K562 (cell line): ENCODE measurements at regions not wholly inside any gene's neighbourhood (a gene's known extent, or its start where the extent isn't known, plus 50 kb on each side); places are given as distances from the start of the nearest gene placed in this dataset.
"Not testable (repeated sequence)": the region's sequence is repeated elsewhere in the genome, so short reads cannot be mapped to it uniquely, and the experiment has no call there.

Experiments used
- ATAC-seq: fragments of 200-7000 bp; cut with Tn5 transposase; 3 replicates; pipeline ENCODE4 v1.9.1; 2020; ENCODE audit warnings: moderate library complexity
- BruUV-seq: library from RNA; stranded (reverse); fragments of 400-500 nt; replicated peaks from 2 replicates; lab custom pipeline; 2021; lab: Mats Ljungman, UMichigan
- CTCF ChIA-PET: fragments of 300-600 bp; formaldehyde crosslinking; extraction: SDS; loops from one replicate; lab custom pipeline; 2021; ENCODE audit warnings: low intra/inter-chr PET ratio; lab: Yijun Ruan, JAX
- POLR2A ChIA-PET: fragments of 300-600, 350-650 bp; sonication (Branson Sonifier 250); formaldehyde crosslinking; extraction: SDS; loops from one replicate; lab custom pipeline; 2021; ENCODE audit warnings: antibody characterized with exemption, inconsistent platforms; lab: Yijun Ruan, JAX
- DNase-seq, 4 experiments: peaks; one replicate each; pipeline versions ENCODE4 v3.0.0 to v3.0.0-alpha.2; 2011 to 2018; ENCODE audit warnings: low spot score in 3 of 4, mixed read lengths in 3 of 4; ENCODE audit errors: extremely low read depth in 1 of 4
- FAIRE-seq: peaks from 2 replicates; lab custom pipeline; 2011; peaks lifted over from hg19 to GRCh38; lab: Jason Lieb, UNC
- H2AFZ ChIP-seq: 2 replicates; pipeline ENCODE4 v1.6.0; 2011; ENCODE audit warnings: low read depth, low read length, control low read depth, inconsistent platforms
- H3K27ac ChIP-seq: fragments of 200-600 bp; 3 replicates; pipeline ENCODE4 v1.8.0; 2011; ENCODE audit warnings: low read depth, mild to moderate bottlenecking, control low read depth, inconsistent platforms, low read length, moderate library complexity, mixed read lengths; ENCODE audit errors: extremely low read depth
- H3K27me3 ChIP-seq, 2 experiments: fragments of 300-600 bp in 1 of 2; 2 replicates in 1 of 2; 3 replicates in 1 of 2; pipeline versions ENCODE4 v1.6.0 to v1.8.0; 2011; ENCODE audit warnings: inconsistent platforms in 2 of 2, low read length in 2 of 2, mild to moderate bottlenecking in 1 of 2, mixed read lengths in 1 of 2, moderate library complexity in 1 of 2; ENCODE audit not compliant: control insufficient read depth in 2 of 2, insufficient read depth in 2 of 2
- H3K36me3 ChIP-seq: fragments of 300-600 bp; 3 replicates; pipeline ENCODE4 v1.8.0; 2011; ENCODE audit warnings: mild to moderate bottlenecking, low read length, inconsistent platforms; ENCODE audit not compliant: control insufficient read depth, insufficient read depth
- H3K4me1 ChIP-seq, 2 experiments: fragments of 200-600 bp in 1 of 2; replicated peaks in 1 of 2; 2 replicates in 1 of 2; 3 replicates in 1 of 2; pipeline versions ENCODE4 v1.5.1 to v1.8.0; 2011; ENCODE audit warnings: inconsistent platforms in 2 of 2, low read length in 2 of 2, mild to moderate bottlenecking in 1 of 2, mixed read lengths in 1 of 2, moderate library complexity in 1 of 2; ENCODE audit not compliant: control insufficient read depth in 2 of 2, insufficient read depth in 2 of 2
- H3K4me2 ChIP-seq: 2 replicates; pipeline ENCODE4 v1.6.1; 2011; ENCODE audit warnings: low read length, control low read depth, inconsistent platforms, mixed read lengths; ENCODE audit not compliant: insufficient read depth
- H3K4me3 ChIP-seq: fragments of 200-600 bp; sonication (generic), shearing (Covaris generic); 2 replicates; pipeline ENCODE4 v1.5.1; 2016; ENCODE audit warnings: control low read depth, inconsistent platforms
- H3K79me2 ChIP-seq: fragments of 200-600 bp; 3 replicates; pipeline ENCODE4 v1.8.0; 2011; ENCODE audit warnings: low read length, inconsistent platforms; ENCODE audit not compliant: control insufficient read depth, insufficient read depth
- H3K9ac ChIP-seq, 2 experiments: 2 replicates each; pipeline versions ENCODE4 v1.6.0 to v1.6.1; 2011; ENCODE audit warnings: low read depth in 2 of 2, low read length in 2 of 2, control low read depth in 1 of 2, inconsistent platforms in 1 of 2, mild to moderate bottlenecking in 1 of 2, mixed read lengths in 1 of 2; ENCODE audit not compliant: insufficient read depth in 1 of 2
- H3K9me1 ChIP-seq: one replicate; pipeline ENCODE4 v1.6.0; 2011; ENCODE audit warnings: inconsistent platforms, mild to moderate bottlenecking, low read length, moderate library complexity; ENCODE audit not compliant: control insufficient read depth, insufficient read depth
- H3K9me3 ChIP-seq: replicated peaks from 2 replicates; pipeline ENCODE4 v1.5.1; 2011; ENCODE audit warnings: low read depth, low read length, inconsistent platforms; ENCODE audit not compliant: control insufficient read depth, insufficient read depth
- H4K20me1 ChIP-seq: replicated peaks from 2 replicates; pipeline ENCODE4 v1.6.1; 2011; ENCODE audit warnings: low read length, inconsistent platforms, mixed read lengths; ENCODE audit not compliant: control insufficient read depth, insufficient read depth
- BRCA1 ChIP-seq, 2 experiments: fragments of 450-650 bp in 1 of 2; sonication (generic) in 1 of 2; formaldehyde crosslinking in 1 of 2; IDR thresholded peaks; 2 replicates each; pipeline versions ENCODE4 v1.5.0 to v1.6.1; 2017 to 2020; ENCODE audit warnings: mild to moderate bottlenecking in 1 of 2, missing genetic modification reagents in 1 of 2
- CBFA2T2 ChIP-seq: fragments of 450-650 bp; conservative IDR thresholded peaks from 2 replicates; pipeline ENCODE4 v1.6.1; 2017; ENCODE audit warnings: mild to moderate bottlenecking
- FOXP1 ChIP-seq: sonication (generic); formaldehyde crosslinking; IDR thresholded peaks from 2 replicates; pipeline ENCODE4 v1.8.0; 2022; ENCODE audit warnings: mild to moderate bottlenecking, missing genetic modification reagents
- RBM34 ChIP-seq: fragments of 200-400 bp; formaldehyde crosslinking; IDR thresholded peaks from 2 replicates; pipeline ENCODE4 v1.6.1; 2018; ENCODE audit warnings: low read length, borderline replicate concordance; ENCODE audit not compliant: insufficient read depth
- THAP7 ChIP-seq: fragments of 250-450 bp; sonication (Bioruptor Pico); IDR thresholded peaks from 2 replicates; pipeline ENCODE4 v1.5.0; 2021
- WGBS: fragments of 100-300 bp; shearing (Covaris generic); methylation state at CpG from one replicate; pipeline ENCODE4 v1.1.6; 2016; ENCODE audit warnings: low coverage, mixed read lengths; ENCODE audit not compliant: insufficient coverage; ENCODE audit errors: missing lambda C conversion rate; 5-methylcytosine and 5-hydroxymethylcytosine counted together
- in situ Hi-C: fragments of 300-500 bp; cut with MboI; formaldehyde crosslinking; loops from 4 replicates; pipeline ENCODE4 v1.15.0; 2018; ENCODE audit warnings: inconsistent platforms, mixed read lengths
- intact Hi-C: fragments of 100-400 bp; cut with micrococcal nuclease; formaldehyde crosslinking; loops from 2 replicates; pipeline ENCODE4 v1.14.2; 2022
- TF ChIP-seq, protein P1 (sequence below): fragments of 250-450 bp; sonication (Bioruptor Pico); IDR thresholded peaks from 2 replicates; pipeline ENCODE4 v1.8.0; 2022; ENCODE audit warnings: inconsistent platforms, mild to moderate bottlenecking, moderate library complexity, borderline replicate concordance

DNA sequence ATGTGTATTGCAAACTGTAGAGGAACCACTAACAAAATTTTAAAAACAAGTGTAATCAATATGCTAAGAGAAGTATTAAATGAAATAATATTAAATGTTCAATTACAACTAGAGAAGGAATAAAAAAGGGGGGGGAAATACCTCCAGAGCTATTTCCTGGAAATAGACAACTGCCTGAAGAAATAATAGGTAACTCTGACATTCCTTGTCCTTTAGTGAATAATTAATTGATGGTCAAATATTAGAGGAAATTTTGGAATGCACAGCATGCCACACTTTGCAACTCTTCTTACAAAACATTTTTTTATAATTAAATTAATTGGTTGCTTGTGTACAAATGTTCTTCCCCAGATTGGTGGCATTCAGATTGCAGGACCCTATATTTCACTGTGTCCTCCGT, 342.6 kb upstream of the COL8A1 start:
- no peak overlapping the region for H3K27ac ChIP-seq
- H3K79me2 ChIP-seq = no peaks in the 10 kb centered on the region
- FAIRE-seq (no peak), ATAC-seq (no peak), DNase-seq (no peak)
- intact Hi-C loops (no loop called here), in situ Hi-C loops (no loop called here)
- H3K9ac ChIP-seq = no peak overlapping the region
- no peaks in the 10 kb centered on the region for H3K27me3 ChIP-seq
- H3K36me3 ChIP-seq = no peaks in the 10 kb centered on the region
- no peak for TF ChIP-seq RBM34
- TF ChIP-seq FOXP1 (CRISPR knock-in tag) = no peak
- TF ChIP-seq CBFA2T2 = no peak
- TF ChIP-seq BRCA1 (IDR thresholded peaks at IDR 0.05) = no peak
- TF ChIP-seq BRCA1 (CRISPR knock-in tag; IDR thresholded peaks at IDR 0.05) = no peak
- TF ChIP-seq THAP7 = no peak
- TF ChIP-seq, protein P1, sequence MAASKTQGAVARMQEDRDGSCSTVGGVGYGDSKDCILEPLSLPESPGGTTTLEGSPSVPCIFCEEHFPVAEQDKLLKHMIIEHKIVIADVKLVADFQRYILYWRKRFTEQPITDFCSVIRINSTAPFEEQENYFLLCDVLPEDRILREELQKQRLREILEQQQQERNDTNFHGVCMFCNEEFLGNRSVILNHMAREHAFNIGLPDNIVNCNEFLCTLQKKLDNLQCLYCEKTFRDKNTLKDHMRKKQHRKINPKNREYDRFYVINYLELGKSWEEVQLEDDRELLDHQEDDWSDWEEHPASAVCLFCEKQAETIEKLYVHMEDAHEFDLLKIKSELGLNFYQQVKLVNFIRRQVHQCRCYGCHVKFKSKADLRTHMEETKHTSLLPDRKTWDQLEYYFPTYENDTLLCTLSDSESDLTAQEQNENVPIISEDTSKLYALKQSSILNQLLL (CRISPR knock-in tag) = no peak
- H3K9me3 ChIP-seq = no peaks in the 10 kb centered on the region
- no peak overlapping the region for H3K4me2 ChIP-seq
- POLR2A ChIA-PET = no interaction called here
- H3K9me1 ChIP-seq = no peaks in the 10 kb centered on the region
- 0% methylated on average over 1 of the region's 1 CpG for WGBS
- H3K4me1 ChIP-seq = no peaks in the 10 kb centered on the region
- no peak overlapping the region for H3K4me3 ChIP-seq
- no TSS peak for BruUV-seq
- no peaks in the 10 kb centered on the region for H4K20me1 ChIP-seq
- no peak overlapping the region for H2AFZ ChIP-seq
- CTCF ChIA-PET = no interaction called here

DNA sequence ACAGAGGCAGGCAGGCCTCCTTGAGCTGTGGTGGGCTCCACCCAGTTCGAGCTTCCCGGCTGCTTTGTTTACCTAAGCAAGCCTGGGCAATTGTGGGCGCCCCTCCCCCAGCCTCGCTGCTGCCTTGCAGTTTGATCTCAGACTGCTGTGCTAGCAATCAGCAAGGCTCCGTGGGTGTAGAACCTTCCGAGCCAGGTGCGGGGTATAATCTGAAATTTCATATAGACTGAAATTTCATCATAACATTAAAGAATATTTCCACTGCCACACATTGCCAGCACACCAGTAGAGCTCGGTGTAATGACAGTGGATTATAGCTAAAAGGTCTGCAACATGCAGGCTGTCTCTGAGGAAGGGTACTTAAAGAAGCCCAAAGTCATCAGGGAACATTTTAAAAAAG, 344.3 kb upstream of the COL8A1 start:
- H3K9me1 ChIP-seq, H2AFZ ChIP-seq, H3K27ac ChIP-seq, ATAC-seq, H3K4me2 ChIP-seq, DNase-seq, POLR2A ChIA-PET, H3K9me3 ChIP-seq, H3K9ac ChIP-seq, H3K27me3 ChIP-seq, in situ Hi-C loops, intact Hi-C loops, CTCF ChIA-PET, H4K20me1 ChIP-seq, H3K4me1 ChIP-seq, H3K36me3 ChIP-seq, BruUV-seq, H3K79me2 ChIP-seq, H3K4me3 ChIP-seq, FAIRE-seq: not testable (repeated sequence)
- 0% methylated on average over 4 of the region's 8 CpGs for WGBS
